Retinal pigment epithelial cell (primary cell): ENCODE measurements at regions not wholly inside any gene's neighbourhood (a gene's known extent, or its start where the extent isn't known, plus 50 kb on each side); places are given as distances from the start of the nearest gene placed in this dataset.

Experiments used
- DNase-seq: peaks from one replicate; pipeline ENCODE4 v3.0.0-alpha.2; 2010; ENCODE audit warnings: low read depth
- H3K4me3 ChIP-seq: 2 replicates; pipeline ENCODE4 v1.5.1; 2011; ENCODE audit warnings: mild to moderate bottlenecking, low read length, control low read depth, moderate library complexity
- TF ChIP-seq, protein P1 (sequence below): conservative IDR thresholded peaks from 2 replicates; pipeline ENCODE4 v1.5.1; 2011; ENCODE audit warnings: low read depth, low read length, control low read depth, inconsistent platforms

GRCh38 chr10:55460008-55460407 lies 659.0 kb upstream of the PCDH15 start:
- no peak for DNase-seq
- no peak overlapping the region for H3K4me3 ChIP-seq
- TF ChIP-seq, protein P1, sequence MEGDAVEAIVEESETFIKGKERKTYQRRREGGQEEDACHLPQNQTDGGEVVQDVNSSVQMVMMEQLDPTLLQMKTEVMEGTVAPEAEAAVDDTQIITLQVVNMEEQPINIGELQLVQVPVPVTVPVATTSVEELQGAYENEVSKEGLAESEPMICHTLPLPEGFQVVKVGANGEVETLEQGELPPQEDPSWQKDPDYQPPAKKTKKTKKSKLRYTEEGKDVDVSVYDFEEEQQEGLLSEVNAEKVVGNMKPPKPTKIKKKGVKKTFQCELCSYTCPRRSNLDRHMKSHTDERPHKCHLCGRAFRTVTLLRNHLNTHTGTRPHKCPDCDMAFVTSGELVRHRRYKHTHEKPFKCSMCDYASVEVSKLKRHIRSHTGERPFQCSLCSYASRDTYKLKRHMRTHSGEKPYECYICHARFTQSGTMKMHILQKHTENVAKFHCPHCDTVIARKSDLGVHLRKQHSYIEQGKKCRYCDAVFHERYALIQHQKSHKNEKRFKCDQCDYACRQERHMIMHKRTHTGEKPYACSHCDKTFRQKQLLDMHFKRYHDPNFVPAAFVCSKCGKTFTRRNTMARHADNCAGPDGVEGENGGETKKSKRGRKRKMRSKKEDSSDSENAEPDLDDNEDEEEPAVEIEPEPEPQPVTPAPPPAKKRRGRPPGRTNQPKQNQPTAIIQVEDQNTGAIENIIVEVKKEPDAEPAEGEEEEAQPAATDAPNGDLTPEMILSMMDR: no peak

- TF ChIP-seq, protein P1: no peak
- DNase-seq: no peak
- H3K4me3 ChIP-seq: no peak overlapping the region
Measured at GRCh38 chr10:55449981-55450380, 649.0 kb upstream of the PCDH15 start.

GRCh38 chr10:55446441-55447002 lies 645.5 kb upstream of the PCDH15 start:
- TF ChIP-seq, protein P1: no peak
- no peak overlapping the region for H3K4me3 ChIP-seq
- DNase-seq: no peak

DNA sequence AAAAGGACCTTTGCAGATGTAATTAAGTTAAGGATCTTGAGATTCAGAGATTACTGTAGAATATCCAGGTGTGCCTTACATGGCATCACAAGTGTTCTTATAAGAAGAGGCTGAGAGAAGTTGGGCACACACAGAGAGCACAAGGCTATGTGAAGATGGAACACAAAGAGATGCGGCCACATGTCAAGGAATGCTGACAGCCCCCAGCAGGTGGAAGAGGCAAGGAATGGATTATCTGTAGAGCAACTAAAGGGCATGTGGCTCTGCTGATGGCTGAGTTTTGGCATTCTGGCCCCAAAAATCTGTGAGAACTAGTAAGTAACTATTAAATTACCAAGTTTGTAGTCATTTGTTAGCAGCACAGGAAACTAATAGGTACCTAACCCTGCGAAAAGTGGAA lies 640.7 kb upstream of the PCDH15 start:
- no peak overlapping the region for H3K4me3 ChIP-seq
- TF ChIP-seq, protein P1: no peak
- no peak for DNase-seq

DNA sequence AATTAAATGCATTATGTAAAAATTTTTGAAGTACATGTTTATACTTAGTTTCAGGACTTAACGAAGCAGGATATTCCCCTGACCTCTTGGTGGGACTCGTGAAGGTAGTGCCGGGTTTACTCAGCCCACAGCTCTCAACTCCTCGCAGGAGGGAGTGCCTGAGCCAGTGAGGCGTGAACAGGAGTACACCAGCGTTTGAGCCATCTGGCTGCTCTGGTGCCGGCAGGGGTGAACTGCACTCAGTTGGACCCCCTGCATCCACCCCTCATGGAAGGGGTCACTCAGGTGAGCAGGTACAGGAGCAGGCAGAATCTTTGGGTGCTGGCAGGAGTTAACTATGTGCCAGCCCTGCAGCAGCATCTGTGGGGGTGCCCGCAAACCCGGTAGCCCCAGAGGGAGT lies 625.1 kb upstream of the PCDH15 start:
- H3K4me3 ChIP-seq: no peak overlapping the region
- TF ChIP-seq, protein P1: no peak
- no peak for DNase-seq

DNA sequence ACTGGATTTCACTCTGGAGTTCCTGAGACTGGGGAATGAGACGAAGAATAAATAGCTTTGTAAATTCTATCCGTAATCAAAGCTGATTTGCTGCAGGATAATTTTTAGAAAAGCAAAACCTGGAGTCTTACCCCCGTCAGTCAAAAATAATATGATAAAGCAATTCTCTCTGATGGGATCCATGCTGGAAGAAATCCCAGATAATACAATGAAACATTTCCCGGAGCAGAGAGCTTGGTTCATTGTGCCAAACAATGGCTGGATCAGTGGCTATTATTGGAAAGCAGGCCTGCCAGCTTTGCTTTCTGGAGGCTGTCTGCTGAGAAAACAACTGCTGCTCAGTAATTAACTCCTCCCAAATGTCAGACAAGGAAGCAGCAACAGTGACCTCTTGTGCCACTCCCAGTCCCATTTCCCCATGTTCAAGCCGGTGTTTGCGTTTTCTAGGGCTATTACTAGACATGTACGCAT lies 609.4 kb upstream of the PCDH15 start:
- DNase-seq: peak; percentile 47
- no peak overlapping the region for H3K4me3 ChIP-seq
- TF ChIP-seq, protein P1: peak; percentile 23

DNA sequence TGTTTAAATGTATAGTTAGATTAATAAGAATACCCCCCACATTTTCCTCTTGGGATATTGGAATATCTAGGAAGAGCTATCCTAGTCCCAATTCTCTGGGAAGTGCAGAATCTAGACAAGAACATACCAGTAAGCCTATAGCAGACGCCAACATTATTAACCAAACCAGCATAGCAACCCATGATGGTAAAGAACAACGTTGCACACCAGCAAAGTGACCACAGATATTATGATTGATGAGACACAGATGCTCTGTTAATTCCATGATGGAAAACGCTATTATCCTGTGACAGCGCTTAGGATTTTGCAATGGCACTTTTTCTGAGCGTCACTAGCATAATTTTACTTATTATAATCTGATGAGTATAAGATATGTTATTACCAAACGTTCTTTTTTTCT lies 603.1 kb upstream of the PCDH15 start:
- no peak for DNase-seq
- TF ChIP-seq, protein P1: no peak
- H3K4me3 ChIP-seq: no peak overlapping the region
